Right ventricle myocardium superior (tissue), 1 donor: ENCODE measurements at regions not wholly inside any gene's neighbourhood (a gene's known extent, or its start where the extent isn't known, plus 50 kb on each side); places are given as distances from the start of the nearest gene placed in this dataset.

Experiments
- ATAC-seq: fragments of 200-7000 bp; cut with Tn5 transposase; one replicate; pipeline ENCODE4 v1.9.1; 2020; ENCODE audit warnings: mild to moderate bottlenecking; ENCODE audit not compliant: poor library complexity
- DNase-seq: peaks from one replicate; pipeline ENCODE4 v3.0.0-alpha.2; 2020
- intact Hi-C: fragments of 100-400 bp; cut with DNase I; formaldehyde crosslinking; loops from one replicate; pipeline ENCODE4 v1.11.2; 2022
- donor health status: DM: no; HTN: yes; CAD: no; lungs with severe emphysema.

- intact Hi-C loops, result no loop called here
- ATAC-seq (peak; percentile 79), DNase-seq (no peak)
Measured at GRCh38 chr2:180124273-180125139, 117.4 kb upstream of the CWC22 start.

- ATAC-seq, result no peak
- intact Hi-C loops, result no loop called here
Measured at GRCh38 chr2:180122874-180123273, 115.8 kb upstream of the CWC22 start.

GRCh38 chr2:180115675-180116074 lies 108.6 kb upstream of the CWC22 start:
- no peak for DNase-seq
- ATAC-seq, result no peak
- intact Hi-C loops, result no loop called here

More at GRCh38 chr2:180122874-180123273, 115.8 kb upstream of the CWC22 start:
- no peak for DNase-seq

DNA sequence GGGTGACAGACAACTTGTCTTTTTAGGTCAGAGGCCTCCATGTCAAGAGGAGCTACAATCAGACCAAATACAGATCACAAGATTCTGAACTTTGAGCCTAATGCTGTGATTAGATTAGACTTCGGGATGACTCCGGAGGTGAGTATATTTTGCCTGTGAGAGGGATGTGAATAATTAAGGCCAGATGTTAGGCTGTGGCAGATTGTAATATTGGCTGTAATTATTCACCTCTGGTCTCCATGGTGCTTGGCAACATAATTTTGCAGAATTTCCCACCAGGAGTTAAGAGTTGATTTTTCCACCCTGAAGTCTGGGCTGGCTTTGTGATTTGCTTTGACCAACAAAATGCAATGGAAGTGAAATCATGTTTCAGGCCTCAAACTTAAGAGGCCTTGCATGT lies 108.2 kb upstream of the CWC22 start:
- ATAC-seq (no peak), DNase-seq (no peak)
- intact Hi-C loops, result no loop called here

DNA sequence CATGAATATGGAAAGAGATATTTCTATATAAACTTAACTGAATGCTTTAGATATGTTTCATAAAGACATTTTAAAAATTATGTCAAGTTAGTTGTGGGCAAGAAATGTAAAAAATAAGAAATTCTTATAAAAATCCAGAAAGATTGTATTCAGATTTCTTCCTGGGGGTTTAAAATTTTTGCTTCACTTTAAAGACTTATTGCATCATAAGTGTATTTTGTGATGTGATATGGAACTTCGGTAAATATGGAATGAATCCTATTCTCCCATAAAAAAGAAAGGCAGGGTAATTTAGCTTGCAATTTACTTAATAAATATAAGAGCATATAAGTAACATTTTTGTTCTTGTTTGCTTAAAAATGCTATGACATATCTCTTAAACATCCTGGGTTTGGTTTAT lies 104.8 kb upstream of the CWC22 start:
- intact Hi-C loops, result no loop called here
- ATAC-seq (no peak), DNase-seq (no peak)

- ATAC-seq, result no peak
- no peak for DNase-seq
- intact Hi-C loops, result no loop called here
Measured at GRCh38 chr2:180110469-180110868, 103.4 kb upstream of the CWC22 start.

- no peak for DNase-seq
- no peak for ATAC-seq
- intact Hi-C loops, result no loop called here
Measured at GRCh38 chr2:180101846-180102245, 94.7 kb upstream of the CWC22 start.

DNA sequence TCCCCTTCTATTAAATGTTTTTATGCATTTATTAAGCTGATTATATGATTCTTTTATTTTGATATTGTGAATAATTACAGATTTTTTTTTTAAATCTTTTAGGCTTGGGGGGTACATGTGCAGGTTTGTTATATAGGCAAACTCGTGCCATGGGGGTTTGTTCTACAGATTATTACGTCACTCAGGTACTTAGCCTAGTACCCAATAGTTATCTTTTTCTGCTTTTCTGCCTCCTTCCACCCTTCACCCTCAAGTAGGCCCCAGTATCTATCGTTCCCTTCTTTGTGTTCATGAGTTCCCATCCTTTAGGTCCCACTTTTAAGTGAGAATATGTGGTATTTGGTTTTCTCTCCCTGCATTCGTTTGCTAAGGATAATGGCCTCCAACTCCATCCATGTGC lies 92.2 kb upstream of the CWC22 start:
- no peak for DNase-seq
- ATAC-seq, result no peak
- intact Hi-C loops, result no loop called here

GRCh38 chr2:180085144-180085543 lies 78.0 kb upstream of the CWC22 start:
- ATAC-seq, result no peak
- no peak for DNase-seq
- intact Hi-C loops, result no loop called here

DNA sequence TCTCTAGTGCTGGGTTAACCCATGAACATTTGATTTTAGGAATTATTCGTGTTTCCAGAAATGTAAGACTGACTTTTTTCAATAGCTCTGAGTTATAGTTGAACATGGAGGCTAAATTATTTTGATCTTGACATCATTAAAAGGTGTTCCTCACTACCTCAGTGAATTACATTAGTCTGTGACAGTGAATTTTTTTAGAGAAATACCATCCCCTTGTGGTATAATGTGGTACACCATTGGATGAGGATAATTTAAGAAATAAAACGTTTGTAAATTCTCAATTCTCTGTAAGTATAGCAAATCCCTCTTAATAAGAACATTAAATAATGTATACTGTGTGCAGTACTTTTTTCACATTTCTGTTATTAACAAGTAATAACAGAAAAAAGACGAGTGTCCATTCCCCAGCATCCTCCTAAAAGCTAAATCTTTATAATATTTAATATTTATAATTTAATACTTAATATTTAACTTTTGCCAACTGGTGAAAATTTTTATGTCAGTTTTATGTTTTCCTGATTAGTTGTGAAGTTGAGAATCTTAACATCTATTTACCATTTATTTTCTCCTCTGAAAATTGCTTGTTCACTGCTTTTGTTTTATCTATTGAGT lies 70.3 kb upstream of the CWC22 start:
- no peak for DNase-seq
- intact Hi-C loops, result loop anchor here (5.0 kb wide), 1 partner anchor 235 kb away; no protein-coding TSS in a partner anchor
- no peak for ATAC-seq

GRCh38 chr2:180075870-180076269 lies 68.8 kb upstream of the CWC22 start:
- intact Hi-C loops, result loop anchor here (5.0 kb wide), 1 partner anchor 234 kb away; no protein-coding TSS in a partner anchor
- DNase-seq (no peak), ATAC-seq (no peak)

DNA sequence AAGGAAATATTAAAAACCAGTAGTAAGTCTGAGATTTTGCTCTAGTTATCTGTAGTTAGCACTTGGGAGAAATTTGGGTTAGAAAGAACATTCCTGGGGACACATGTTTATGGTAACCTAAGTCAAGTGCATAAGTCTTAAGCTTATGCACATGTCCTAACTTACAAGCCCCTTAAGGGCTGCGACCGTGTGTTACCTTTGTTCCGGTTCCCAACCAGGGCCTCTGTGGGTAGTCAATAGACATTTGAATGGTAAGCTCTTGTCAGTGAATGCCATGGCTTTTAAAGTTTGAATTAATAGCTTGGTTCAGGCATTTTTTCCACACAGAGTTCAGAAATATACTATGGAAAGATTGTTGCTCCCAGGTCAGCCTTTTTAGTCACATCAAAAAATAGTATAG lies 64.7 kb upstream of the CWC22 start:
- intact Hi-C loops, result no loop called here
- DNase-seq, result no peak
- no peak for ATAC-seq

DNA sequence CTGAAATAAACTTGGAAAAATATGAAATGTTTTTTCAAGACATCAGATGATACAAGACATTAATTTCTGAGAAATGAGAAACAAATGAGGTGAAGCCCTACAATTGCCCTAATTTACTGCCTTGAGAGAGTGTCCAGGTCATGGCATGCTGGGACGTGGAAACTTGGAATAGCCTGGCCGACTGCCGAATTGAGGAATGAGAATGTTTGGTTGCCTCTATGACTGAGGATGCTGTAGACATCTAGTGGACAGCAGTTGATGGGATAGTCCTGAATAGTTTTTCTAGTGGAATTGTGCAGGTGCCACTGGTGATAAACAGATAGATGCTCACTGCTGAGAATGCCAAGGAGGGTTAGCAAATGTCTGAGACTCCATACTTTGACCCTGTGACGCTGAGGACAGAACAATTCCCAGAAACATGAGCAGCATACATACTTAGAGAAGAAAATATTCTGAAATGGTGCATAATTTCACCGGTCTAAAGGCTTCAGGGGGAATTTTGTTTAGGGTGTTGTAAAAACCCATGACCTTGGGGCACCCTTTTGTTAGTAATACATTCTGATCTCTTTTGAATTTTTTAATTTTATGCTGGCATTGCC lies 56.5 kb upstream of the CWC22 start:
- intact Hi-C loops, result no loop called here
- ATAC-seq, result no peak
- no peak for DNase-seq

DNA sequence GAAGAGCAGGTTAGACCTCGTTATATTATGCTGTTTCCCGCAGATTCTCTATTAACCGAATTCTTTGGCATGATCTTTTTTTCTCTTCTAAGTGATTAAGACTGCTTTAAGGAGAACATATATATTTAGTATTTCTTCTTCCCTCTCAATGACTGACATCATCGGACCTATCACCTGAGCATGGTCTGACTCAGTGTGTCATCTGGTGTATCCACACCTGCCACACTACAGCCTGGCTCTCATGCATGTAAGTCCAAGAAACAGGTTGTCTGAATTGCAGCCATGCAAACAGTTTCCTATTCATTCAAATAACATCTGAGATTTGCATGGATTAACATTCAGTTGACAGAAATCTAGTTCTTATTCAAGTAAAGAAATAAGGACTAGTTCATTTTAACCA lies 55.1 kb upstream of the CWC22 start:
- no peak for ATAC-seq
- intact Hi-C loops, result no loop called here
- DNase-seq, result no peak

DNA sequence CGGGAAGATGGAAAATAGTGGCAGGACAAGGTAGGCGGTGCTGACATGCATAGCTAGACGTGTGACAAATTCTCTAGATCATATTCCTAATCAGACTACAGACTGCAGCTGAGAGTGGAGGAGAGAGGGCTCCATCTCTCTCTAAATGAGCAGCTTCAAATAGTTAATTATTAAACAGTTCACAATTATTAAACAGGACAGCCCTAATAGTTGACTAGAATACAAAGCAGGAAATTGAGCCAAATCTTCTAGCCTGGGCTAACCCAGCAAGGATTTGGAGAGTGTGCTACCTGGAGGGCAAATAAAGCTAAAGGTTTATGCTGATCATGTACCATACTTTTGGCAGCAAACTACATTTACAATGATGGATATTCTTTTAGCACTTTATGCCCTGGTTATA lies 54.4 kb upstream of the CWC22 start:
- ATAC-seq (no peak), DNase-seq (no peak)
- intact Hi-C loops, result no loop called here

DNA sequence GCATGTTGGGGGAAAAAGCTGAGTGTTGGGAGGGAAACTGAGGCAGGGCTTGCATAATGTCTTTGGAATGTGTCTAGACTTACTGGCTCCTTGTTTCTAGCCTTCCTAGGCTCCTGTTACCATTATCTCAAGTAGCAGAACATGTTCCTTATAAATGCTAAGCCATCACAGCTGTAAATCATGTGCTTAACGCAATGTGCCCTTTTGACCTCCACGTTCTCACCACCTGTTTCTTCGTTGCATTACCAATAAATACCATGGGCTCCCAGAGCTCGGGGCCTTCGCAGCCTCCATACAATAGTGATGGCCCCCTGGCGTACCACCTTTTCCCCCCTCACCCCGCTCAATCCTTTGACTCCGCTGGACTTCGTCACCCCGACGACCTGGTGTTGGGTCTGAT lies 54.0 kb upstream of the CWC22 start:
- intact Hi-C loops, result no loop called here
- no peak for ATAC-seq
- no peak for DNase-seq

DNA sequence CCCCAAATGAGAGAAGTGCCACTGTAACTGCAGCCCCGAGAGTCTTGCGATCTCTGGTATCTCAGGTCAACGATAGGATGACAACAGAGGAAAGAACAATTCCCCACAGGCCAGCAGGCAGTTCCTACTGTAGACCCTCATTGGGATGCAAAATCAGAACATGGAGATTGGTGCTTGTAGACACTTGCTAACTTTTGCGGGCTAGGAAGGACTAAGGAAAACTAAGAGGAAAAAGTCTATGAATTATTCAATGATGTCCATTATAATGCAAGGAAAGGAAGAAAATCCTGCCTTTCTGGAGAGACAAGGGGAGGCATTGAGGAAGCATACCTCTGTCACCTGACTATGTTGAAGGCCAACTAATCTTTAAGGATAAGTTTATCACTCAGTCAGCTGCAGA lies 51.9 kb upstream of the CWC22 start:
- DNase-seq (no peak), ATAC-seq (no peak)
- intact Hi-C loops, result no loop called here

DNA sequence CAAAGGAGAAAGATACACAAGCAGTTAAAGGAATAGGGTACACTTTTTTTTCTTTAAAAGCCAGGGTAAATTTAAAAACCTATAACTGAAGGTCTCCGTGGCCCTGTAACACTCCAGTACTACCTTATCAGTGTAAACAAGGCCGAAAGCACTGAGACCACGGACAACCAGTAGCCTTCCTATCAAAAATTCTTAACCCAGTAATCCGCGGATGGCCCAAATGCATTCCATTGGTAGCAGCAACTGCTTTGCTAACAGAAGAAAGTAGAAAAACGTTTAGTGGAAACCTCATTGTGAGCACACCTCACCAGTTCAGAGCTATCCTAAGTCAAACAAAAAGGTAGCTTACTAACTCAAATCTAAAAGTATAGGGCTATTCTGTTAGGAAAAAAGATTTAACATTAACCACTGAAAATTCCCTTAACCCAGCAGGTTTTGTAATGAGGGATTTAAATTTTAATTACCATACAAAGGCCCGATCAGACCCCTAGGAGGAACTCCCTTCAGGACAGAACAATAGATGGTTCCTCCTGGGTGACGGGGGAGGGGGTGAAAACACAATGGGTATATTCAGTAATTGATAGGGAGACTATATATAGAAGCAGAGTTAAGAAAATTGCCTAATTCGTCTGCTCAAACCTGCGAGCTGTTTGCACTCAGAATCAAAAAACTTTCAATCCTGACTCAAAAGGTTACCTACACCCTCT lies 50.8 kb upstream of the CWC22 start:
- intact Hi-C loops, result no loop called here
- no peak for ATAC-seq
- DNase-seq, result no peak
